ENCODE measurements at regions not wholly inside any gene's neighbourhood (a gene's known extent, or its start where the extent isn't known, plus 50 kb on each side); places are given as distances from the start of the nearest gene placed in this dataset.

- no peak for TF ChIP-seq CTCF (IDR thresholded peaks at IDR 0.05; ENCODE audit: extremely low read depth in 1 of 2, insufficient read depth in 1 of 2, low read depth in 1 of 2, low read length in 2 of 2)
- TF ChIP-seq MYC (IDR thresholded peaks at IDR 0.05; ENCODE audit: low read depth, low read length): no peak
- TF ChIP-seq POLR2A (IDR thresholded peaks at IDR 0.05; ENCODE audit: low read depth, low read length): no peak
- no peak for TF ChIP-seq EZH2 (IDR thresholded peaks at IDR 0.05; ENCODE audit: borderline replicate concordance, low read depth, low read length, severe bottlenecking)
- no peak for TF ChIP-seq FOS (IDR thresholded peaks at IDR 0.05; ENCODE audit: borderline replicate concordance, insufficient read depth, low read length)
- TF ChIP-seq MAX (IDR thresholded peaks at IDR 0.05; ENCODE audit: insufficient read depth, insufficient read length): no peak
- TF ChIP-seq JUN (IDR thresholded peaks at IDR 0.05; ENCODE audit: borderline replicate concordance, insufficient read depth, insufficient read length, low read depth): no peak
Measured at GRCh38 chr2:117726747-117727146, 87.7 kb upstream of the DDX18 start.
